Pons (tissue), 1 donor: ENCODE measurements at regions not wholly inside any gene's neighbourhood (a gene's known extent, or its start where the extent isn't known, plus 50 kb on each side); places are given as distances from the start of the nearest gene placed in this dataset.
"Not testable (repeated sequence)": the region's sequence is repeated elsewhere in the genome, so short reads cannot be mapped to it uniquely, and the experiment has no call there.

Source experiments
- DNase-seq: peaks from one replicate; pipeline ENCODE4 v3.0.0-alpha.2; 2016; ENCODE audit warnings: low spot score

DNA sequence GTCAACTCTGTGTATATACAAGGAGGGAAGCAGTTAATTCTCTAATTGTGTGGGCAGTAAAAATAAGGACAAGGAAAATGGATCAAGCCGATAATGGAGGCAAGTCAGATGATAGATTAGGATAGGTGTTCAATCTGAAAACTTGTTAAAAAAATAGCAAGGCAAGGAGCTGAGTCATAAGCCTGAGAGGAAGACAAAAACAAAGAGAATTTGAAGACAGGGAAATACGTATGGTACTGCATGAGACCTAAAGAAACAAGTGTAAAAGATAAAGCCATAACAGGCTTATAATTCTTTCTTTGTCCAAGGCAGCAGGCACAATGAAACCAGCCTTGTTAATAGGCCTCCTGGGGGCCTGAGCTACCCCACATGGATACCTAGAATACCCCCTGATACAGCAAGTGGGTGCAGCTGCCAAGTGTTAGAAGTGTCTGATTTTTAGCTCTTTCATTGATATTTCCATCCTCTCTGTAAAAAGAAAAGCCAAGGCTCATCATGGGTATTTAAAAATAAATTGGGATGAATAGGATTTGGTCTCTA lies 1570.6 kb upstream of the LRRTM3 start:
- DNase-seq: no peak

- peak; percentile 35 for DNase-seq
Measured at GRCh38 chr10:65358565-65358964, 1567.3 kb upstream of the LRRTM3 start.

DNA sequence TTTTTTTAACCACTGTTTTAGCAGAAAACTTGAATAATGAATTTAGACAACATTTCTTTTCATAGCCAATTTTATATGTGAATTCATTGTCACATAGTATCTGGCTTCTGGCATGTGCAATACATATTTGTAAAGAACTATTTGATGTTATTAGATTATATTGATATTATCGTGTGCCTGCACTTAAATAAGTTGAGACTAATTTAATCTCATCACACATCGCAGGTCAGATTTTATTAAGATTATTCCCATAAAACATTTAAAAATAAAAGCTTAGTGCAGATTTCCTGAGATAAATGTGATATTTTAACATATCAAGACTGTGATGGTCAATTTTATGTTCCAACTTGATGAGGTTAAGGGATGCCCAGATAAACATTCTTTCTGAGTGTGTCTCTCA lies 1565.3 kb upstream of the LRRTM3 start:
- DNase-seq: no peak

- no peak for DNase-seq
Measured at GRCh38 chr10:65365878-65366277, 1560.0 kb upstream of the LRRTM3 start.

- no peak for DNase-seq
Measured at GRCh38 chr10:65367706-65368105, 1558.1 kb upstream of the LRRTM3 start.

- DNase-seq: no peak
Measured at GRCh38 chr10:65375528-65375927, 1550.3 kb upstream of the LRRTM3 start.

- no peak for DNase-seq
Measured at GRCh38 chr10:65377687-65378086, 1548.1 kb upstream of the LRRTM3 start.

- no peak for DNase-seq
Measured at GRCh38 chr10:65394502-65395297, 1531.1 kb upstream of the LRRTM3 start.

- DNase-seq: no peak
Measured at GRCh38 chr10:65395631-65396030, 1530.2 kb upstream of the LRRTM3 start.

DNA sequence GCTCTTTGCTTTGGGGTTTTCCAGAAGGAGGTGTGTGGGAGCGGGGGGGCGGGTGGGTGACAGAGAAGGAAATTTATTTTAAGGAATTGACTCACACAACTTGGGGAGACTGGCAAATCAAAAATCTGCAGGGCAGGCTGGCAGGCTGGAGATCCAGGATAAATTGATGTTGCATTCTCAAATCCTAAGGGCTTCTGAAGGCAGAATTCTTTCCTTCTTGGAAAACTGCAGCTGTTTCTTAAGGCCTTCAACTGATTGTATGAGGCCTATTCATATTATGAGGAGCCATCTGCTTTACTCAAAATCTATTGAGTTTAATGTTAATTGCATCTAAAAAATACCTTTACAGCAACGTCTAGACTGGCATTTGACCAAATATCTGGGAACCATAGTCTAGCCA lies 1528.8 kb upstream of the LRRTM3 start:
- DNase-seq: no peak

DNA sequence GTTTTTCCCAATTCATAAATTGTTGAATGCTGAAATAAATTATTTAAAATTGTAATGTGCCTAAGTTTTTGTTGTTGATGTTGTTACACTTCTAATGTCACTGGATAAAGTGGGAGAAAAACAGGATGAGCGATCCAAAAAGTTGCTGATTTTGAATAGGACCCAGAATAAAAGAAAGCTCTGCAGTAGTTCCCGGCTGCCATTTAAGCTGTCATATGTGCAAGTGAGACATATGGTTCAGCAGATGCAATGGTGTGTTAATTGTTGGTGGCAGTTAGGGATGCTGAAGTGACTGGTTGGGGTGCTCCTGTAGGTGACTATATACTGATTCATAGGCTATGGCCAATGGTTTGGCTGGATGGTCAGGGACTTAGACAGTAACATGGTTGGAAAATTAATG lies 1517.4 kb upstream of the LRRTM3 start:
- DNase-seq: no peak

DNA sequence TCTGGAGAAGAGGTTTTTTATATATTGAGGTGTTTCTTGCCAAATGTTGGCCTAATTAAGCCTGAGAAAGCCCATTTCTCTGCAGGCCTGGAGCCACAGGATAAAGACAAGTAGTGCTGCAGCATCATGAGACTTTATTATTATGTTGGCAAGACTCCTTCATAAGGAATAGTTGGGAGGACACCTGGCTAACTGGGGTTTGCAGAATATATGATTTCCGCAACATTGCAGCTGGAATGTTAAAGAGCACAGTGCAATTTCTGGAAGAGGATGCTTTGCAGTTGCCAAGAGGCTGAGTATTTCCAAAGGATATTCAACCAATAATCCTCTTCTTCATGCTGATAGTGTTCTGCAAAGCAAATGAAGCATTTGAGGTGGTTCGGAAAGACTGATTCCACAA lies 1512.8 kb upstream of the LRRTM3 start:
- DNase-seq: no peak

GRCh38 chr10:65415318-65415717 lies 1510.5 kb upstream of the LRRTM3 start:
- no peak for DNase-seq

- DNase-seq: no peak
Measured at GRCh38 chr10:65416094-65416493, 1509.7 kb upstream of the LRRTM3 start.

- DNase-seq: no peak
Measured at GRCh38 chr10:65419629-65420028, 1506.2 kb upstream of the LRRTM3 start.

DNA sequence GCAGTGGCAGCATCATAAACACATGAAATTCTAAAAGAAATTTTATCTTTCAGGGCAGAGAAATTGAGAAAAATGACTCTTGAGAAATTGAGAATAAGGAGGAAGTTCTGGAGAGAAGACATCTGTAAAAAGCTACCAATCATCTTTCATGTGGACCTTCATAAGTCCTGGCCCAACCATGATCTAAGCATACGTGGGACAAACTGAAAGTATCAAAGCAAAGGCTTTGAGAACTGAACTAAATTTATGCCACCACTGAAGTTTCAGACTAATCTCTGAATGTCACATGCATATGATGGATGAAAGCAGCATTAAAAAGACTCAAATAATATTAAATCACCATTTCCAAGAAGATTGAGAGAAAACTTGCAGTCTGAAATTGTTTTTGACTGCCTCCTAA lies 1502.8 kb upstream of the LRRTM3 start:
- no peak for DNase-seq

- not testable (repeated sequence) for DNase-seq
Measured at GRCh38 chr10:65429381-65429780, 1496.5 kb upstream of the LRRTM3 start.

GRCh38 chr10:65430979-65431378 lies 1494.9 kb upstream of the LRRTM3 start:
- peak; percentile 5 for DNase-seq

- no peak for DNase-seq
Measured at GRCh38 chr10:65470986-65471385, 1454.8 kb upstream of the LRRTM3 start.

DNA sequence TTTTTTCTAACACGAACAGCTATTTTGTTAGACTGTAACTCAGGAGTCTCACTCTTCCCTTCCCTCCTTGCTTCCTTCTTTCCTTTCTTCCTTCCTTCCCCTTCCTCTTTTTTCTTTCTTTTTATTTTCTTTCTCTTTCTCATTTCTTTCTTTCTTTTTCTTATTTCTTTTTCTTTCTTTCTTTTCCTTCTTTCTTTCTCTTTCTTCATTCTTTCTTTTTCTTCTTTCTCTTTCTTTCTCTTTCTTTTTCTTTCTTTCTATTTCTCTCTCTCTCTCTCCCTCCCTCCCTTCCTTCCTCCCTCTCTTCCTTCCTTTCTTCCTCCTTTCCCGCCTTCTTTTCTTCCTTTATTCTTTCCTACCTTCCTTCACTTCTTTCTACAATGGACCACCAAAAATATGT lies 1443.0 kb upstream of the LRRTM3 start:
- DNase-seq: no peak

DNA sequence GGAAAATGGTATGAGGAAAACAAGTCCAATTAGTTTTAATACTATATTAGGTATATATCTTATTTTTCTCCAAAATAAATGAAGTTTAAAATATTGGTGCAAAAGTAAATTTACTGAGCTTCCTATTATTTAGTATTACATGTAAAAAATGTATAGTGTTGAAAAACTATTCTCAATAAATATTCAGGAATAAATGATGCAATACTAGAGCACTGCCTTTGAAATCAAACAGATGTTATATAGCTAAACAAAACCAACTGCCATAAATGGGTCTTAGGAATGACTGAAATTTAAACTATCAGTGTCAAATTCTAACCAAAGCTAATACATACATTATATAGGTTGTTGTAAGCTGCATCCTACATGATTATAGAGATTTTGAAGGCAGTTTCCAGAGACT lies 1434.0 kb upstream of the LRRTM3 start:
- DNase-seq: no peak

GRCh38 chr10:65496541-65496940 lies 1429.3 kb upstream of the LRRTM3 start:
- no peak for DNase-seq

- no peak for DNase-seq
Measured at GRCh38 chr10:65497837-65498236, 1428.0 kb upstream of the LRRTM3 start.

- no peak for DNase-seq
Measured at GRCh38 chr10:65500716-65501115, 1425.1 kb upstream of the LRRTM3 start.
